ENCODE measurements at regions not wholly inside any gene's neighbourhood (a gene's known extent, or its start where the extent isn't known, plus 50 kb on each side); places are given as distances from the start of the nearest gene placed in this dataset.
"Not testable (repeated sequence)": the region's sequence is repeated elsewhere in the genome, so short reads cannot be mapped to it uniquely, and the experiment has no call there.

DNA sequence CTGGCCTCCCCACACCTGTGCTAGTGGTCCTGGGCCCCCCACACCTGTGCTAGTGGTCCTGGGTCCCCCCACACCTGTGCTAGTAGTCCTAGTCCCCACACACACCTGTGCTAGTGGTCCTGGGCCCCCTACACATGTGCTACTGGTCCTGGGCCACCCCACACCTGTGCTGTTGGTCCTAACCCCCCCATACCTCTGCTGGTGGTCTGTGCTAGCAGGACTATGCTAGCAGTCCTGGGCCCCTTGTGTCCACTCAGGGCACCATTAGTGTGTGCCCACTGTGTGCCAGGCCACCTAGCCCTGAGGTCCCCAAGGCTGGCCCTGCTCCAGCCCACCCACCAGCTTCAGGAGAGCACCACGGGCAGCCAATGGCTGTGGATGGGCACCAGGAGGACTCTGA, 558.2 kb upstream of the SALL3 start:
- no peak for DNase-seq (ENCODE audit: low read depth in 4 of 4, low spot score in 3 of 4)

DNA sequence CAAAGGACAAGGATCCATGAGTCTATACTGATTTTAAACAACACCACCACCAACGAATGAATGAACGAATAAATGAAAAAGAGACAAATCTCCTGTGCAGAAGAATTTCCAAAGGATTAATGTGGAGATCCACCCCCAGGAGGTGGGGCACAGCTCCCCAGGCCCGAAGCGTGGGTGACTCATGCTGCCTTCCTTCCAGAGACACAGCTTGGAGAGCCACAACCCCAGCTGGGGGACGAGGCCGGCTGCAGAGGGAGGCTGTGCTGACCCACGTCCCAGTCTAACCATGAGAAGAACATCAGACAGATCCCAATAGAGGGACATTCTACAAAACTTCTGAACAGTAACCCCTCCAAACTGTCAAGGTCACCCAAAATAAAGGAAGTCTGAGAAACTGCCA, 557.3 kb upstream of the SALL3 start:
- no peak for DNase-seq (ENCODE audit: low read depth in 4 of 4, low spot score in 3 of 4)

DNA sequence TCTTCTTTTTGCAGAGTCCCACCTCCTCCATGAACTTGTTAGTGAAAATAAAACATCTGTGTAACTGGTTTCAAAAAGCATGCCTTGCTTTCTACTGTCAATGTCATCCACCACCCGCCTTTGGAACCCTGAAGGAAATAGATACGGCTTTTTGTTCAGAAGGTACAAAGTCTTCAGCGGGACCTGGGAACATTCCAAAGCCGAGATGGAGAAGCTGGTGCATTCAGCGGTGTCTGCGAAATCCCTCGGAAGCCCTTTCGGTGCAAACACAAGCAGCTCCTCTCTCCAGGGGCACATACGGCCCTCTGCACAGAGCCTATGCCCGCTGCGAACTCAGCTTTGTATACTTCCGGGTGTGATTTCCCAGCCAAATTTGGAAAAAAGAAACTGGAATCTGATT, 555.8 kb upstream of the SALL3 start:
- no peak for DNase-seq (ENCODE audit: low read depth in 4 of 4, low spot score in 3 of 4)

DNA sequence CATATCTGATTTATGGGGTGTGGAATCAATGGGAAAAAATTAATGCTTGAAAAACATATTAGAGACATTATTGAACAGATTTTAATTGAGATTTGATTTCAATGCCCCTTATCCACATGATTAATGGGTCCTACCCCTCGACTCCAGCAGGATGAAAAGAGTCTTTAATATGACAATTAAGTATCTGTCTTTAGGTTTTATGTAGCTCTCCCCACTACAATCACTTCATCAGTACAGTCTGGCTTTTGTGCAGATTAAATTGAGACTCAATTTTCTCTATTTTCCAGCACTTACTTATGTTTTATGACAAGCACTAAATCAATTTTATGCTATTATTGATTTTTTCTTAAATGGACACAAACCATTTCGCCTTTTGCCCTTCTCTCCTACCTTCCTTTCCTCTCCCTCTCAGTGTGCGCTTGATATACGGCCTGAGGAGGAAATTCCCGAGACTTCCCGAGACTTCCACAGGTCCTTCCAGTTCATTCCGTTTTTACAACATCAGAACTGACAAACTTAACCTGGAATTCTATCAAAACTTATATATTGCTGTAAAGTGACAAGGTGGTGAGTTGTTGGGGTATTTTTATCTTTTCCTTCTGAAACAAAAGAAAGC, 555.1 kb upstream of the SALL3 start:
- DNase-seq (ENCODE audit: low read depth in 4 of 4, low spot score in 3 of 4): no peak

DNA sequence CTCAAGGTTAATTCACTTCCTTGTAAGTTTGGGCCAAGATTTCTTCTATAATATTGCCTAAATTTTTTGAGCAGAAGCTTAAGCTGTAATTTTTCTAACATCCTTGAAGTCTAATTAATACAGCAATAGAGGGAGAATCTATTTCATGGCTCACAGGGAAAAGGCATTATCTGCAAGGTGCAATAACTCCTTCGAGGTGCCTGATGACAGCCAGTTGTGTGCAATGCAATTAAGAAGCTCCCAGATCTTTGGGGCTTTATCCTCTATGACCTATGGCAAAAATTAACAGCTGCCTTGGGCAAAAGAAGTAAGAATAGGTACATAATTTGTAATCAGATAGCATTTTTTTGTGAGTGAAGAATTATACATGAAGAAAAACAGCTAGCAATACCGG, 554.6 kb upstream of the SALL3 start:
- no peak for DNase-seq (ENCODE audit: low read depth in 4 of 4, low spot score in 3 of 4)

DNA sequence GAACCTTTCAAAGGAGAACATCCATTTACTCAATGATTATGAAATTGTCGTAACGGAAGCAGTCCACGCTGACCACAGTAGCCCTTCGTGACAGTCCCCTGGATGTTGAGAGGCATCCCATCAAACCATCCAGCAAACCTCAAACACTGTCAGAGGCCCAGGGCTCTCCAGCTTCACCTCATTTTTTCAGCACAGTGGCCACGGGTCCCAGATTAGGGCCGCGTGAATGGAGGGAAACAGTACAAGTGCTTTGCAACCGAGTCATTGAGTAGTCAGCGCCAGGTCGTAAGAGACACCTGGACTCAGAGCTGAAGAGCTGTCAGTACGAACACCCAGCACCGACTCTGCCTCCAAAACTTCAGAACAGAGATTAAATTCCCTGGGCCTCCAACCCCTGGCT, 552.5 kb upstream of the SALL3 start:
- no peak for DNase-seq (ENCODE audit: low read depth in 4 of 4, low spot score in 3 of 4)

DNA sequence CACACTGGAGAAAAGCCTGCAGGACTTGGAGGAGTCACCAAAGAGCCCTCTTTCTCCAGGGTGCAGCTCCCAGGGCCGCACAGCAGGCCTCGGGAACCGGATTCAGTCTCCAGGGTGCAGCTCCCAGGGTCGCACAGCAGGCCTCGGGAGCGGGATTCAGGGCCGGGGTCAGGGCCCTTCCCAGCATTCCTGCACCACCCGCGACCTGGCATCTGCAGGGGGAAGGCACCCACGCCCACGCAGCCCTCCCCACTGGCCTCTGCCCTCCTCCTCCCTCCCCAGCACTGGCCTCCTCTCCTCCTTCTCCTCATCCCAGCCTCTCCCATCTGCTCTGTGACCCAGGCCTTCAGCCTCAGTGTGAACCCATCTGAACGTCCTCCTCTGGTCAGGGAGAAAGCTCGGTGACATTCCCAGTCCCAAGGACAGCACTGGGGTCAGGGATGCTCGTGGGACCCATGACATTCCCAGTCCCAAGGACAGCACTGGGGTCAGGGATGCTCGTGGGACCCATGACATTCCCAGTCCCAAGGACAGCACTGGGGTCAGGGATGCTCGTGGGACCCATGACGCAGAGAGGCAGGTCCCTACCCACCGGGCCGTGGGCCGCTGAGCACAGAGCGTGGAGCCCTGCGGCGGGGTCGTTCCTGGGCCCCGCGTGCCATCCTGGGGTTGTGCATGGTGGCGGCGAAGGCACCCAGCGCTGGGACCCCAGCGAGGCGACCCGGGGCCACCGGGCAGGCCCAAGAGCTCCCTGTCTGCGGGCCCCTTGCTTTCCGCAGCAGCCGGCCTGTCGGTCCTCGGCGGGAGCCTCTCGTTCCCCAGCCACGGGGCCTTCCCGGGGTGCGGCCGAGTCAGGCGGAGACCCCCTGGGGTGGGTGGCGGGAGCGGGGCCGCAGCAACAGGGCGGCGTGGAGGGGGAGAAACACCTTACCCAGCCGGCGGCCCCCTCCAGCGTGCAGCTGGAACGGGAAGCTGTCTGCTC, 550.2 kb upstream of the SALL3 start:
- DNase-seq (ENCODE audit: low read depth in 4 of 4, low spot score in 3 of 4): no peak

DNA sequence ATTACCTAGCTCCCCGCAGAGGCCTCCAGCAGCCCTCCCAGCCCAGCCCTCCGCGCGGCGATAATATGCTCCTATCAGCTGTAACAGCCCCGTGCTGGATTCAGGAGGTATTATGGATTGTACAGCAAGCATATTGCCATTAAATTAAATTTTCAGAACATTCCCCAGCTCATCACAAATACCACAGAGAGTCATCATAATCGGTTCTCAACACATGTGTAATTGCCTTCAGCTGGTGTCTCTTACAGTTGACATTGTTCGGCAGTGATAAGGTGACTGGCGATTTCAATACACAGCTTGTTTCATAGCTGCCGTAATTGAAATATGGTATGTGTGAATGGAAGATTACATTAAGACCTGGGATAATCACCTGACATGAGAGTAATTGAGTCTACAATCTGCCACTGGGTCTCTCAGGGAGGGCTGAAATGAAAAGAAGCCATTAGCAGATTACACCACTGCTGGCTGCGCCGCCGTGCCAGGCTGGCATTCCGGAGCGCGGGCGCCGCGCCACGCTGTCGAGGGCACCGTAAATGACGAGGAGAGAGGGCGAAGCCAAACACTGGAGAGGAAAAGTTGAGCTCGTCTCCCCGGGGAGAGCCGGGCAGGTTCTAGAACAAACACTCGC, 549.4 kb upstream of the SALL3 start:
- DNase-seq (ENCODE audit: low read depth in 4 of 4, low spot score in 3 of 4): no peak

DNA sequence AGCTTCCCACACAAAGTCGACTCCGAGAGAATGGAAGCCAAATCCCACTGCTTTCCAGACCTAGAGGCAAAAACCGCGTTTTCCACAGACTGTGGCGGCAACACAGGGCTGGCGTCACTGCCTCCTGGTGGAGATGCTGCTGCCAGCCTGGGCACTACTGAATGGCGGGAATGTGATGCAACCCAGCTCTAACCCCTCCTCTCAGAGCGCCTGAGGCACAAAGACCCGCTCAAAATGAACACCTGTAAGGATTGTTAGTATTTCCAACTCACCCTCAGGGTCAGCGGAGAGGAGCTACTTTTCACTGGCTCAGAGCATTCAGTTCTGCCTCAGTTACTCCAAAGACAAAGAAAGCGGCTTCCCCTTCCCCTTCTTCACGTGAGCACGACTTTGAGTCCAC, 548.0 kb upstream of the SALL3 start:
- no peak for DNase-seq (ENCODE audit: low read depth in 4 of 4, low spot score in 3 of 4)

DNA sequence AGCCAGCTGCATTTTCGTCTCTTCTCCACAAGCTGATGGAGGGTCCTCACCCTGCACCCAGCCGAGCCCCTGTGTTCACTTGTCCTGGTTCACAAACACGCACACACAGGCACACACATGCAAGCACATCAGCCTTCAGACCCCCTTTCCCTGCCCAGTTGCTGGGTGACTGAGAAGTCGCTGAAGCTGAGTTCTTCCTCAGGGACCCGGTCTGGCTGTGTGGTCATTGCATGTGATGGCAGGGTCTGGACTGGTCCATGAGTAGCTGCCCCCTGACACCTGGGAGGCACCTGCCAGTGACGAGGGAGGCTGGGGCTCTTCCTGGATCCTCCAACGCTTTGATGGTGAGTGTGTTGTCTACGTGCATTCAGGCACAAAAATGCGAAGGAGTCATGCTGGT, 546.1 kb upstream of the SALL3 start:
- DNase-seq (ENCODE audit: low read depth in 4 of 4, low spot score in 3 of 4): no peak

DNA sequence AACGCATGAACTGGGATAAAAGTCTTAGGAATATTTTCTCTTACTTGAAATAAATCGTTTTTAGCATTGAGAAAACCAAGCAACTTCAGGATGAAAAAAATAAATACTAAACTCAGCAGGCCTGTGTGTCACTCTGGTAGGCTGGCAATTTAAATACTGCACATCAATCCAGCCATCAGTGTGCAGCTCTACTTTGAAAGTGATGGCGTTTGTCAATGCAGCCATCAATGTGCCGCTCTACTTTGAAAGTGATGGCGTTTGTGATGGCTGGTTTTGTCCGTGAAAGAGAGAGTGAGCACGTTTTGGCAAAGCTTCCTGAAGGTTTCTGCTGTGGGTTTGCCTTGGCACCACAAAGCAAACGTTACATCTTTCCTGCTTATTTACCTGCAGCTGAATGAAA, 543.5 kb upstream of the SALL3 start:
- DNase-seq (ENCODE audit: low read depth in 4 of 4, low spot score in 3 of 4): no peak

DNA sequence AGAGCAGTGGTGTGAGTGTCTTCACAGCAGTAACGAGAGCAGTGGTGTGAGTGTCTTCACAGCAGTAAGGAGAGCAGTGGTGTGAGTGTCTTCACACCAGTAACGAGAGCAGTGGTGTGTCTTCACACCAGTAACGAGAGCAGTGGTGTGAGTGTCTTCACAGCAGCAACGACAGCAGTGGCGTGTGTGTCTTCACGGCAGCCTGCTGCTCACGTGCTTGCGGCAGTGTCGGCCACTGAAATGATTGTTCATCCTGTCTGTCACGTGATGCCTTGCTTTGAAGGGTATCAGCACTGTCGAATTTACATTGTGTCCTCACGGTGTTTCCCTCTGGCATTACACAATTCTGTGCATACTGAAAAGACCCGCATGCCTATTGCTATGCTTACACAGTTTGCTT, 541.4 kb upstream of the SALL3 start:
- not testable (repeated sequence) for DNase-seq (ENCODE audit: low read depth in 4 of 4, low spot score in 3 of 4)

DNA sequence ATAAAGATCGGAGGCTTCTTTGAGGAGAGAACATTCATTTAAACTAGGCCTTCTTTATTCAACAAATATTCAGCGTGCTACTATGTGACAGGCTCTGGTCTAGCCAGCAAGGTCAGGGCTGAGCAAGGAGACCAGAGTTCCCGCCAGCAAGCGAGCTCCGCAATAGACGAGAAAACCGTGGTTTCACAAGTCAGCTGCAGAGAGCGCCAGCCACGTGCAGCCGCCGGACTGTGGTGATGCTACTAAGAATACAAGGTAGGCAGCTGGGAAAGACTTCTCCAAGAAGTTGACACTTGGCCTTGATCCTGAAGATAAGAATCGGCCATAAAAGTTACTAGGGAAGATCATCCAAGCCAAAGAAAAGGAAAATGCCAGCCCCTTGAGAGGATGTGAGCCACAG, 533.7 kb upstream of the SALL3 start:
- no peak for DNase-seq (ENCODE audit: low read depth in 4 of 4, low spot score in 3 of 4)

DNA sequence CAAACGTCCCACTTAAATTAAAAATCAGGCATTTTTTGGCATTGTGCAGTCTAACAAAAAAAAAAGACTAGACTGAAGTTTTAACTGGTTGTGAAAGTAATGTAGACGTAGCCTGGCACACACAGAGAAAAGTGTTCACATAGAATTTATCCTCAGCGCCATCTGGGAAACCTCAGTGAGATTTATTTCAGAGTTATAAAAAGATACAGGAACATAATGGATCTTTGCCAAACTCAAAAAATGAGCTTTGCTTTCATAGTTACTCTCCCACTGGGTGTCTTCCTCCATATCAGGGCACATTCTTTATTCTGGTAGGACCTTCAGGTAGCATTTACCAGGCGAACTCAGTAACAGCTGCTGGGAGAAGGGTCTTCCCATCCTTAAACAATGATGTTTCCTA, 532.4 kb upstream of the SALL3 start:
- no peak for DNase-seq (ENCODE audit: low read depth in 4 of 4, low spot score in 3 of 4)

DNA sequence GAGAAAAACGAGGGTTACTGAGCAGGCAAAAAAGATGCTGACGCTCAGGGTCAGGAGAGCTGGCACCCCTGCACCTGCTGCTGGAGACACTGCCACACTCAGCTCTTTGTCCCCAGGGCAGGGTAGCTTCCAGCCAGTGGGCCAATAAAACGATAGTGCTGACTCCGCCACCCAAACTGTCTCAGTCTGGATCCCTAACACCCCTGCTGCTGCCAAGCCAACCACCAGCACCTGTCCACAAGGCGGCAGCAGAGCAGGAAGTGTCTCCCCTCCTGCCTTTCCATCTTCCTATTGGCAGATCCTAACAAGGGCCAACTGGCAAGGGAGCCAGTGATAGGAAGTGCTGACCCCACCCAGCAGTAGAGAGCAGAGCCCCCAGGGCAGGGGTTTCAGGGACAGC, 531.5 kb upstream of the SALL3 start:
- DNase-seq (ENCODE audit: low read depth in 4 of 4, low spot score in 3 of 4): no peak

DNA sequence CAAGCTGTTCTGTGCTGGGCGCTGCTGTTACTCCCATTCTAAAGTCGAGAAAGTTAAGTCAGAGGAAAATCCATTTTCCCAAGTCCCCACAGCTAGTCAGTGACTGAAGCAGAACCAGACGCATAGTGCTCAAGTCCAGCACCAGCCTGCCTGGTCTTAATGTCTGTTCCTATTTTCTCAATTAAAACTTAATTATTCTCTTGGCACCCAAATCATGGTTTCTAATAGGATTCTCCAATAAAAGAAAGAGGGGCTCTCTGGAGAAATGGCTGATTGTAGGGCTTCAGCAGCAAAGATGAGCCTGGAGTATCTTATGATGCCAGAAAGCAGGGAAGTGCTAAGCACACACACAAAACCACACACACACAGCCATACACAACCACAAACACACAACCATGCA, 531.0 kb upstream of the SALL3 start:
- no peak for DNase-seq (ENCODE audit: low read depth in 4 of 4, low spot score in 3 of 4)

DNA sequence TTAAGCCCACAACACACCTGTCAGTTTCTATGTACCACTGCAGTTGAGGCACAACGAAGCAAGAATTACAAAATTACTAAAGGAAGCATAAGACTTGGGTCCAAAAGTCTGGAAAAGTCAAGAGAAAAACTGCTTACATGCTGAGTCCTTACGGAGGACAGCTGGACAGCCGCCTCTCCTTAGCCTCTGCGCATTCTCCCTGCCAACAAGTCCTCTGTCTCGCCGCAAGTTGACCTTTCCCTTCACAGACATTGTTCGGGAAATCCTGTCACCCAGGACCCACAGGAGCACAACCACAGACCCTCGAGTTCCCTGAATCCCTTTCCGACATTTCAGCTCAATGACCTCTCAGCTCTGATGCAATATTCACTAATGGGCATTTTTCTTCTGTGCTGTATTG, 525.4 kb upstream of the SALL3 start:
- DNase-seq (ENCODE audit: low read depth in 4 of 4, low spot score in 3 of 4): no peak

DNA sequence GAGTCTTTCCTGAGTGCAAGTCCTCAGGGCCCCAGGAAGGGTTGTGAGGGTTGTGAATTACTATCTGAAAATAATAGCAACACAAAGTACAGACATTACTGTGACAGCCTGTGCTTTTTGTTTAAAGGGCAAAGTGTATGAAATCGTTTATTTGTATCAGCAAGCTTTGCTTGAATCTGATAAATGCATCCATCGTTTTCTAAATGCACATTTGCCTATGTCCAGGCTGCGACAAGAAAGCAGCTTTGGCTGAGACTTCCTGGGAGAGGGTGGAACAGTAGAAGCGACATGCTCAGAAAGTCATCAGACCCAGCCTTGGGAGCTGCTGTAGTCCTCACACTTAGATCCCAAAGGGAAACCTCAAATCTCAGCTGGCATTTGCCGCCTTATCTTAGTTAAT, 524.2 kb upstream of the SALL3 start:
- no peak for DNase-seq (ENCODE audit: low read depth in 4 of 4, low spot score in 3 of 4)

DNA sequence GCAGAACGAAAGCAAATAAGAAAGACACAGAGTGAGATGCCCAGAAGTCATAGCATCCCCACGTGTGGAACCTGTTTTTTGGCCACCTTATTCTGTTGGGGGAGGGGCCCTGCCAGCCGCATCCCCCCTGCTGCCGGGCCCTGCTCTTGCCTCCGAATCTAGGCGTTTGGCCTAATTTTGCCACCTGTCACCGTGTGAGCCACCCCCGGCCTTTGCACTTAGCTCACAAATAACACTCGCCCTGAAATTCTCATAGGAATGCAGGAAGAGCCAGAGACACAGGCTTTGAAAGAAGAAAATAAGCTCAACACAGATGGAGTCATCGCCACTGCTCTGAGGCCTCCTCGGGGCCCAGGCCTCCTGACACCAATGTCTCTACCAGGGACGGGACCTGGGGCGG, 522.6 kb upstream of the SALL3 start:
- no peak for DNase-seq (ENCODE audit: low read depth in 4 of 4, low spot score in 3 of 4)

DNA sequence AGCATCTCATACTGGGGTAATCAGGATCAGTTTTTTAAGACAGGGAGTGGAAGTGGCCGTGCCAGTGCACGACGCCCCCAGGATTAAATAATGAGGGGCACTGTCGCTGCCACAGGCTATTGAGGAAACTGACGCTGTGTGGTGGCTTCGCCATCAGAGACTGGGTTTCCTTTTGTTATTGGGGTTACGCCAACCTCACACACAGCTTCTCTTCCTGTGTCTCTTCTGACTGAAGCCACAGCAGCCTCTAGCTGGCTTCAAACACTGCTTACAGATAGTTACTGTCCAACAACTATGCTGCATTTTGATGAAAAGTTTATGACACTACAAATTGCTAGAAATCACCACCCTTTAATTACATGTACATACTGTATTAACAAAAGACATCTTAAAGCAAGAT, 521.9 kb upstream of the SALL3 start:
- DNase-seq (ENCODE audit: low read depth in 4 of 4, low spot score in 3 of 4): no peak

DNA sequence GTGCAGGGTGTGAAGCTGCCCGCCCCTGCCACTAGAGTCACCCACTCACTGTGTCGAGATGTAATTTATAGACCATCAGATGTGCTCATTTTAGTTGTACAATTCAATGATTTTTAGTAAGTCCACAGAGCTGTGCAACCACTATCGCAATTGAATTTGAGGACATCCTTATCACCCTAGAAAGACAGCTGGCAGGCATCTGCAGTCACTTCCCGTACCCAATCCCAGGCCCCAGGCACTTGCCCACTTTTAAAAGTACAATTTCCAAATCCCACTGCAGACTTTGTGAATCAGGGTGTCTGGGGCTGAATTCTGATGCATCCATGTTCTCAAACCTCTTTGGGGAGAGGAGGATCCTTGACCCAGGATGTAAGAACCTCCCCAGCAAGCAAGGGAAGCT, 521.3 kb upstream of the SALL3 start:
- no peak for DNase-seq (ENCODE audit: low read depth in 4 of 4, low spot score in 3 of 4)

DNA sequence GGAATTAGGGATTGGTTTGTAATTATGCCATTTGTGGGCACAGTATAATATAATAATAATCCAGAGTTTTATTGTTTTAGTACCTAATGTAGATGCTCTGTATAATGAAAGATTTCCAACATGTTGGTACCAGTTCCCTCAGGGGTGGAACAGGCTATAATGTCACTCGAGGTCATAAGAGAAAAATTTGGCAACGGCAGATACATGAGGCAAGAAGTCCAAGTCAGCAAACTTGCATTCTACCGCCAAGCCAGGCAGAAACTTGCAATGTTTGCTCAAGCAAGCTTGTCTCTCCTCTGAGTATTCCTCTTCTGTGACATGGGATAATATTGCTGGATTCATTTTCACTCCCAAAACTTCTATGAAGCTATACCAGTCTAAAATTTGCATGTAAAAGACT, 520.0 kb upstream of the SALL3 start:
- no peak for DNase-seq (ENCODE audit: low read depth in 4 of 4, low spot score in 3 of 4)
